Right cardiac atrium (tissue), 5 donors: ENCODE measurements at regions not wholly inside any gene's neighbourhood (a gene's known extent, or its start where the extent isn't known, plus 50 kb on each side); places are given as distances from the start of the nearest gene placed in this dataset.

Experiments
- ATAC-seq, 2 donors: fragments of 200-7000 bp; cut with Tn5 transposase; one replicate each; pipeline versions ENCODE4 v1.8.0 to v1.9.1; 2020; ENCODE audit warnings: moderate library complexity in 2 of 2, mild to moderate bottlenecking in 1 of 2
- DNase-seq, 3 donors: peaks; one replicate each; pipeline ENCODE4 v3.0.0-alpha.2; 2020
- H3K27ac ChIP-seq: one replicate; pipeline ENCODE4 v1.5.1; 2013; ENCODE audit warnings: mild to moderate bottlenecking, low read length, control low read depth, moderate library complexity
- H3K27me3 ChIP-seq: one replicate; pipeline ENCODE4 v1.6.1; 2013; ENCODE audit not compliant: control insufficient read depth, insufficient read depth
- H3K4me1 ChIP-seq: one replicate; pipeline ENCODE4 v1.6.1; 2013; ENCODE audit warnings: low read length; ENCODE audit not compliant: control insufficient read depth, insufficient read depth
- H3K4me3 ChIP-seq: one replicate; pipeline ENCODE4 v1.5.1; 2013; ENCODE audit warnings: low read length, control low read depth
- H3K9me3 ChIP-seq: one replicate; pipeline ENCODE4 v1.6.1; 2013; ENCODE audit warnings: low read length; ENCODE audit not compliant: control insufficient read depth
- WGBS: extraction: QIAGEN DNeasy Blood & Tissue Kit; methylation state at CpG from one replicate; pipeline ENCODE4 v1.1.7; 2013; 5-methylcytosine and 5-hydroxymethylcytosine counted together
- intact Hi-C, 4 donors: fragments of 100-400 bp; cut with DNase I; formaldehyde crosslinking; loops; one replicate each; pipeline versions ENCODE4 v1.11.0 to v1.14.0; 2022 to 2023
- donor health status: healthy with polysubstance abuse.
- donor health status: DM: no; HTN: yes; CAD: no.
- donor health status: DM: no; HTN: no; CAD: no.
- donor health status: DM: no; HTN: yes; CAD: no; lungs with severe emphysema.
- donor health status: DM: yes; HTN: yes; CAD: no.

DNA sequence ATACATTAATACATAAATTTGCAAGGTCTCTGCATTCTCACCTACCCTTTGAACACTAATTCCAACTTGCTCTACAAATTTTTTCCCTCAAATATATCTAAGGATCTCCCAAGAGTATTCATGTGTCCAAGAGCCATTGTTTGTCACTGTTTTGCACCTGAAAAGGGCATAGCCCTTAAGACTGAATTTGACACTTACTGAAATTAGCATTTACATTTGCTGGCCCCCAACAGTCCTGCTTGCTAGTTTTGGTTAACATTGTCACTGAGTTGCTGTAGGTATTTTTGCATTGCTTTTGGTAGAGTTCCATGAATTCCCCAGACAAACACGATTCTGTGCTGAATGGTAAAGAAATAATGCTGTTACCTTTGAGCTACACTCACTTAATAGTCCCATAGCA, 57.3 kb downstream of the KCNA4 start:
- DNase-seq (peak in 1 of 3 donors; percentile 4), ATAC-seq (no peak)
- 48% methylated on average over 1 of the region's 1 CpG for WGBS
- Histone ChIP-seq H3K27me3 (no peaks in the 10 kb centered on the region), H3K27ac (no peak overlapping the region), H3K4me3 (no peak overlapping the region), H3K9me3 (no peaks in the 10 kb centered on the region), H3K4me1 (no peaks in the 10 kb centered on the region)
- intact Hi-C loops: no loop called here

DNA sequence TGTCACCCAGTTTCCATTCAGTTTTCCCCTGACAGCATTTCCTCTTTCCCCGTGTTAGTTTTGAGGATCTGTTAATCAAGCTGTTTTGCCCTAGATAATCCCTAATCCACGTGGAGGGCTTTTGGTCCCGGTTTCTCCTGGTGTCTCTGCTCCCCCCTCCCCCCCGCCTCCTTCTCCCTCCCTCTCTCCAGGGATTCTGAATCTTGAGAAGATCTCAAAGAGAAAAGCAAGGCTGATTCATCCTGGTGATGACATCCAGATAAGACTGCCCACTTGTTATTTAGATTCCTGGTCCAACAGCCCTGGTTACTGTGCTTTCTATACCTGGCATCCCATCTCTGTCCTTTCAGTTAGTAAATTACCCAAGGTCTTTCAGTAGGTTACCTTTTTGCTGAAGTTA, 59.4 kb downstream of the KCNA4 start:
- Histone ChIP-seq H3K9me3 (no peaks in the 10 kb centered on the region), H3K4me1 (no peaks in the 10 kb centered on the region), H3K27me3 (no peaks in the 10 kb centered on the region), H3K27ac (no peak overlapping the region), H3K4me3 (no peak overlapping the region)
- ATAC-seq (no peak), DNase-seq (no peak)
- WGBS: 34% methylated on average over 4 of the region's 4 CpGs
- intact Hi-C loops: no loop called here

DNA sequence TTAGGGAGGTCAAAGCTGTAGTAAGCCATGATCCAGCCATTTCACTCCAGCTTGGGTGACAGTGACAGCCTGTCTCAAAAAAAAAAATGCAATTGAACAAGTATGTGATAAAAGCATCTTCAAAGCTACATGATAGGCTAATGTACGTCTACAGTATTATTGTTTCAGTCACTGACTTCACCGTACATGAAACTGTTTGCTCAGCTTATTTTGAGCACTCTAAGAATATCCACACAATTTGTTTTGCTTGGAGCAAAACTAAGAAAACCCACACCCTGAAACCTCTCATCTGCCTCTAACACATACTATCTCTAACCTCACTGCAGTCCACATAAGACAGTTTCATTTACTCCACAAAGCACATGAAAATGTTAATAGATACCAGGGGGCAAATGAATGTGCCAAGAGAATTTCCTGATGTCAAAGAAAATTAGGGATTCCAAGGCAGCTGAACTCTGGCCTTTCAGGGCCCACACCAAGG, 60.7 kb downstream of the KCNA4 start:
- WGBS: 26% methylated on average over 2 of the region's 2 CpGs
- intact Hi-C loops: no loop called here
- Histone ChIP-seq H3K4me3 (no peak overlapping the region), H3K27ac (no peak overlapping the region), H3K4me1 (no peaks in the 10 kb centered on the region), H3K27me3 (no peaks in the 10 kb centered on the region), H3K9me3 (no peaks in the 10 kb centered on the region)
- DNase-seq: no peak
- ATAC-seq: no peak

DNA sequence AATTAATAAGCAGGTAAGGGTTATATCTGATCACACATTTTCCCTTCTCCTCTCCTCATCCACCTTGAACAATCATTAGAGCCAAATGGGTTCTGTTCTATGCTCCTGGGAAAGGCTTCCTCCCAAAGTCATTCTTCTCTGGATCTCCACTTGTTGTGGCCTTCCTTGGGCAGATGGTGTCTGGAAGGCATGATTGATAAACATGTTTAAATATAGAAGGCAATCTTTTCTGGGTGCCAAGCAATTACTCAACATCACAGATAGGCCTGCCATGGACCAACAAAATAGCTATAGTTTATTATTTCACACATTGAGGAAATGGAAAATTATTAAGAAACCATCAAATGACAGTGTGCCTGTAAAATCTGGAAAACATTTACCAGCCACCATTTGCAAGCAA, 73.5 kb downstream of the KCNA4 start:
- no peaks in the 10 kb centered on the region for H3K27me3 ChIP-seq
- no peaks in the 10 kb centered on the region for H3K9me3 ChIP-seq
- H3K4me3 ChIP-seq: no peak overlapping the region
- no peak for DNase-seq
- ATAC-seq: no peak
- H3K27ac ChIP-seq: no peak overlapping the region
- peaks cover 2% of the 10 kb centered on the region for H3K4me1 ChIP-seq
- intact Hi-C loops: no loop called here

DNA sequence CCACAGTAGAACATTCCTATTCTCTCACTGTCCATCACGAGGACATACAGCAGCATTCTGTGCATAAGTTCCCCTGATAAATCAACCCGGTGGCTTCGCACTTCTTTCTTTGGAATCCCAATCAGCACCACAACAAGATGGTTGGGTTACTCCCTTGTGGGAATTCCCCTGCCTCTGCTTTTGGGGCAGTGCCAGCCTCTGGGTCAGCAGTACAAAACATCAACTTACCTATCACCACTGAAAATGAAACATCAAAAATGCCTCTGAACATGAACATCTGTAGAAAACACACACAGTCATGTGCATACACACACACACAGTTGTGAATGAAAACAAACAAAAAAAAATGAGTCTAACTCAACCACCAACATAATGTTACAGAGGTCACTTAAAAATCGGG, 79.3 kb downstream of the KCNA4 start:
- ATAC-seq: no peak

DNA sequence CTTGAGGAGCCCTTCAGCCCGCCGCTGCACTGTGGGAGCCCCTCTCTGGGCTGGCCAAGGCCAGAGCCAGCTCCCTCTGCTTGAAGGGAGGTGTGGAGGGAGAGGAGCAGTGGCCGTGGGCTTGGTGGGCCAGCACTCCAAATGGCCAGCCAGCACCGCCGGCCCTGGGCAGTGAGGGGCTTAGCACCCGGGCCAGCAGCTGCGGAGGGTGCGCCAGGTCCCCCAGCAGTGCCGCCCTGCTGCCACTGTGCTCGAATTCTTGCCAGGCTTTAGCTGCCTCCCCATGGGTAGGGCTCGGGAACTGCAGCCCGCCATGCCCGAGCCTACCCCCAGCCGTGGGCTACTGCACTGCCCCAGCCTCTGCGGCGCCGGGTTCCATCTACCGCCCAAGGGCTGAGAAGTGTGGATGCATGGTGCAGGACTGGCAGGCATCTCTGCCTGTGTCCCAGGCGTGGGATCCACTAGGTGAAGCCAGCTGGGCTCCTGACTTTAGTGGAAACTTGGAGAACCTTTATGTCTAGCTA, 82.7 kb downstream of the KCNA4 start:
- Histone ChIP-seq H3K27ac (no peak overlapping the region), H3K27me3 (no peaks in the 10 kb centered on the region), H3K4me1 (no peaks in the 10 kb centered on the region), H3K4me3 (no peak overlapping the region), H3K9me3 (no peaks in the 10 kb centered on the region)
- WGBS: 88% methylated on average over 19 of the region's 19 CpGs
- ATAC-seq: no peak
- no peak for DNase-seq
- intact Hi-C loops: no loop called here

More for the DNA sequence above, 79.3 kb downstream of the KCNA4 start:
- Histone ChIP-seq H3K27ac (no peak overlapping the region), H3K27me3 (no peaks in the 10 kb centered on the region), H3K4me1 (no peaks in the 10 kb centered on the region), H3K4me3 (no peak overlapping the region), H3K9me3 (no peaks in the 10 kb centered on the region)
- DNase-seq: no peak
- intact Hi-C loops: no loop called here
- 60% methylated on average over 4 of the region's 4 CpGs for WGBS

DNA sequence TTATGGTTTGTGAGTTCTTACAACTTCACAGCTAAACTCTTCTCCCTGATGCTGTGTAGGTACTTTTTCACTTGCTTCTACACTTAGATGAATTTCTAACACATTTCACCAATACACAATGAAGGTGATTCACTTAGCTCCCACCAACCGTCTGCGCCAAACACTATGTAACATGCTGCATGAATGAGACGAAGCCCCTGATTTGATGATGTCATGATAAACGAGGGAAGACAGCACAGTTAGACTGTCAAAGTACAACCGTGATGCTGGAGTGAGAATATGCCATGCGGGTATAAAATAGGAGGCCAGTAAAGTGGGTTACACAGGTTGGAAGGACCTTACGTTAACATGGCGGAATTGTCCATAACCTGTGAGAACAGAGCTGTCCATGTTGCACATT, 100.8 kb downstream of the KCNA4 start:
- Histone ChIP-seq H3K9me3 (no peaks in the 10 kb centered on the region), H3K27me3 (no peaks in the 10 kb centered on the region), H3K4me1 (no peaks in the 10 kb centered on the region), H3K4me3 (no peak overlapping the region), H3K27ac (no peak overlapping the region)
- intact Hi-C loops: no loop called here
- no peak for DNase-seq
- no peak for ATAC-seq
- 87% methylated on average over 8 of the region's 8 CpGs for WGBS

DNA sequence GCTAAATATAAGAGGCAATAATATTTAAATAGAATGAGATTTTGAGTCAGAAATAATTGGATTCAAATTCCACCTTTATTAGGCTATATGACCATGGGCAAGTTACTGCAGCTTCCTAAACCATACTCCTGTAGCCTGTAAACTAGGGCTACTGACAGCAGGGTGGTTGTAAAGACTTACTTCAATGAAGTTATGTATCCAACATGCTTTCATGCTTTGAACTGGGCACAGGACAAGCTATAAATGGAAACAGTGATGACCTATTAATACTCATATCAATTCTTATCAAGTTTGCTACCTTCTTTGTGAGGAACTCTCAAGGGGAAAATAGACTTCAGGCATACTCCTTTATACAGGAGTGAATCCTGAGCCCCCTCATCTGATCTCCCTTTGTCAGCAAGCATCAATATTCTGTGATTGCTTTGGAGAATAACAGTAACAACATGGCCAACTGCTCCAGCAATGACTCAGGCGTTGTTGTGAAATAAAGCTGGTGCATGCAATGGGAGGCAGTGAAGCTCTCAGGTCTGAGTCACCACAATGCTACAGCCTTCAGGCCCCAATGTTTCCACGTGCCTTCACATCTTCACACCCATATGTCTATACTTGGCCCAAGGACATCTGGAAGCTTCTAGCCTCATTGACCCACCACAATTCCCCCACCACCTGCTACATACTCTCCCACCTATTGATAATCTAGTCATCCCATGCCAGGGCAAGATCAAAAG, 102.5 kb downstream of the KCNA4 start:
- DNase-seq (no peak), ATAC-seq (no peak)
- Histone ChIP-seq H3K4me1 (no peaks in the 10 kb centered on the region), H3K27me3 (no peaks in the 10 kb centered on the region), H3K9me3 (no peaks in the 10 kb centered on the region), H3K4me3 (no peak overlapping the region), H3K27ac (no peak overlapping the region)
- 75% methylated on average over 2 of the region's 2 CpGs for WGBS
- intact Hi-C loops: no loop called here

DNA sequence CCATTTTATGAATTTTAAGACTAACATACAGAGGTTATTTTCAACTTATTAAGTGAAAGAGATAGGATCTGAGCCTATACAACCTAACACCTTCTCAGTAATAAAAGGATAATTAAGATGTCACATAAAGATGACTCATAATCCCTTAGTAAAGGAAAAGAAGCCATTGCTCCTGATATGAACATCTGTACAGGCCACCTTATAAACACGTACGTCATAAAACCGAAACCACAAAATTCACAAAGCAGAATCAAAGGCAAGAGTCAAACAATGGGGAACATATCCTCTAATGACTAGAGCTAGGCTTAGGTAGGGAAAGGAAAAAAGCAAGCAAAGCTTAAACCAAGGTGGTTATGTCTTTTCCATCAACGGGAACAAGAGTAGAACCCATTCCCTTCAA, 103.5 kb downstream of the KCNA4 start:
- Histone ChIP-seq H3K27ac (no peak overlapping the region), H3K27me3 (no peaks in the 10 kb centered on the region), H3K4me3 (no peak overlapping the region), H3K9me3 (no peaks in the 10 kb centered on the region), H3K4me1 (no peaks in the 10 kb centered on the region)
- 84% methylated on average over 4 of the region's 4 CpGs for WGBS
- no peak for ATAC-seq
- intact Hi-C loops: no loop called here
- no peak for DNase-seq

DNA sequence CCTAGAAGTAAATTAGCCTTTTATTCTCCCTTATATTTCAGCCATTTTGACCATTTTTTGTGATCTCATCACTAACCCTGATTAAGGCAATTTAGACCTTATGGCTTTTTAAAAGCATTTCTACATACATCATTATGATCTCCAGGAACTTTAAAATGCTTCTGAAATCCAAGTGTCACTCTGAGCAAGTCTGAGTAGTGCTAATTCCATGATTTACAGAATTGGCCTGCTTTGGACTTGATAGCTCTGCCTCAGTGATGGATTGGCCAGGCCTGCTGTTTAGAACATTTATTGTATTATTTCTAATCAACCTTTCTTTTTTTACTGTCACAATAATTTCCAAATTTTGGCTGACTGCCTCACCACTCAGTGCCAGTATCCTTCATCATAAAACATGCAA, 116.4 kb downstream of the KCNA4 start:
- Histone ChIP-seq H3K4me1 (no peaks in the 10 kb centered on the region), H3K27me3 (no peaks in the 10 kb centered on the region), H3K27ac (no peak overlapping the region), H3K4me3 (no peak overlapping the region), H3K9me3 (no peaks in the 10 kb centered on the region)
- ATAC-seq (no peak), DNase-seq (no peak)
- intact Hi-C loops: no loop called here

DNA sequence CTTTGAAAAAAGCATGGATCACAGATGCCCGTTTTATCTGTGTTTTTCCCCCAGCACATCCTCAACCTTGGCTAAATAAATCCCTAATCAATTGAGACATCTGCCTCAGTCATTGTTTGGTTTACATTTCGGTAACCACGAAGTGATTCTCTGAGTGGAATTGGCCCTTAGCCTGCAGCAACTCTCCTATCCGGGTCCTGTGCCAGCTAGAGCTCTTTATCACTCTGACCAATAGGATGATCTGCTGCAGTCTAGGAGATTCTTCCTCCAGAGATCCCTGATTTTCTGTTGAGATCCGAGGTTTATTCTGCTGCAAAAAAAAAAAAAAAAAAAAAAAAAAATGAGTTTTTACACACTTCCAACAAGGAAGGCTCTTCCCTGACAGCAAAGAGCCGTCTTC, 137.3 kb downstream of the KCNA4 start:
- no peak overlapping the region for H3K4me3 ChIP-seq
- H3K9me3 ChIP-seq: no peaks in the 10 kb centered on the region
- no peaks in the 10 kb centered on the region for H3K4me1 ChIP-seq
- WGBS: 34% methylated on average over 6 of the region's 6 CpGs
- DNase-seq (no peak), ATAC-seq (no peak)
- H3K27me3 ChIP-seq: no peaks in the 10 kb centered on the region
- H3K27ac ChIP-seq: no peak overlapping the region
- intact Hi-C loops: no loop called here

DNA sequence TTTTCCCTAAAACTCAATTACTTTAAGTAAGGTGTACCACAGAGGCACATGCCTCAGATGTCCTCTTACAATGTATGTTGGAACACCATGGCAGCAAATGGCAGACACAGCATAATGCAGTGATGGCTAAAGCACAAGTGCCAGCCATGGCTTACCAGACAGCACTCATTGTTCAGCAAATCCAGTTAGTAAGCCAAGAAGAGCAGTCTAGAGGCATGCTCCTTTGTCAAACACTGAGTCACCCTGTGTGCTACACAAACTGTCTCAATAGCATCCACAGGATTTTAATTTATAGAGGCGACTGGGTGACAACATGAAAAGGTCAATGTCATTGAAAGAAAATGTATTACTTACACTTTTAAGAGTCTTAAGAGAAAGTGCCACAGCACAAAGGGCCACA, 140.6 kb downstream of the KCNA4 start:
- intact Hi-C loops: no loop called here
- H3K4me3 ChIP-seq: no peak overlapping the region
- no peaks in the 10 kb centered on the region for H3K4me1 ChIP-seq
- no peak overlapping the region for H3K27ac ChIP-seq
- WGBS: 40% methylated on average over 1 of the region's 1 CpG
- H3K27me3 ChIP-seq: no peaks in the 10 kb centered on the region
- DNase-seq (no peak), ATAC-seq (no peak)
- no peaks in the 10 kb centered on the region for H3K9me3 ChIP-seq
